ENCODE measurements at regions not wholly inside any gene's neighbourhood (a gene's known extent, or its start where the extent isn't known, plus 50 kb on each side); places are given as distances from the start of the nearest gene placed in this dataset.

DNA sequence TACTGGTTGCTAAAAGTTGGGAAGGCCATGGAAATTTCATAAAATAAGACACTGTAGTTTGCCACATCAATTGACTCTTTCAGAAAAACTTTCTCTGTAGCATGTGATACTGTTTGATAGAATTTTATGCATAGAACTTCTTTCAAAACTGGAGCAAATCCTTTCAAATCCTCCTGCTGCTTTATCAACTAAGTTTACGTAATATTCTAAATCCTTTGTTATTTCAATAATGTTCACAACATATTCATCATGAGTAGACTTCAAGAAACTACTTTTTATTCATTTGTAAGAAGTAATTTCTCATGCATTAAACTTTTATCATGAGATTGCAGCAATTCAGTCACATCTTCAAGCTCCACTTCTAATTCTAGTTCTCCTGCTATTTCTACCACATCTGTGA lies 199.3 kb downstream of the PCDH18 start:
- in situ Hi-C loops (cut with HindIII; ENCODE audit: low sequenced_read_pairs): no loop called here

DNA sequence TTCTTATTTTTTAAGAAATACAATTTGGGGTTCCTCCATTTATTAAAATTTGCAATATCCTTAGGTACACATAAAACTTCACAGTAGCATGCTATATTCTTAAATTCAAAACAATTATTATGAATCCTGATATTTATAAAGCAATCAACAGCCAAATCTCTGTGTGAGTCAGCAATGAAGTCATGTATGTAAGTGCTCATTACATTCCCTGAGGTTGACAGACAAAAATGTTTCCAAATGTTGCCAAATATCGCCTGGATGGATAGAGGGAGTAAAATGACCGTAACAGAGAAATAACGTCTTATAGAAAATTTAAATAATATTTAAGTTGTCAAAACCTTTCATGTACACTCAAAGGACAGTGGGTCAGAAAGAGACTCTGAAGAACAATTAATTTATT lies 220.0 kb downstream of the PCDH18 start:
- in situ Hi-C loops (cut with HindIII; ENCODE audit: low sequenced_read_pairs): no loop called here

DNA sequence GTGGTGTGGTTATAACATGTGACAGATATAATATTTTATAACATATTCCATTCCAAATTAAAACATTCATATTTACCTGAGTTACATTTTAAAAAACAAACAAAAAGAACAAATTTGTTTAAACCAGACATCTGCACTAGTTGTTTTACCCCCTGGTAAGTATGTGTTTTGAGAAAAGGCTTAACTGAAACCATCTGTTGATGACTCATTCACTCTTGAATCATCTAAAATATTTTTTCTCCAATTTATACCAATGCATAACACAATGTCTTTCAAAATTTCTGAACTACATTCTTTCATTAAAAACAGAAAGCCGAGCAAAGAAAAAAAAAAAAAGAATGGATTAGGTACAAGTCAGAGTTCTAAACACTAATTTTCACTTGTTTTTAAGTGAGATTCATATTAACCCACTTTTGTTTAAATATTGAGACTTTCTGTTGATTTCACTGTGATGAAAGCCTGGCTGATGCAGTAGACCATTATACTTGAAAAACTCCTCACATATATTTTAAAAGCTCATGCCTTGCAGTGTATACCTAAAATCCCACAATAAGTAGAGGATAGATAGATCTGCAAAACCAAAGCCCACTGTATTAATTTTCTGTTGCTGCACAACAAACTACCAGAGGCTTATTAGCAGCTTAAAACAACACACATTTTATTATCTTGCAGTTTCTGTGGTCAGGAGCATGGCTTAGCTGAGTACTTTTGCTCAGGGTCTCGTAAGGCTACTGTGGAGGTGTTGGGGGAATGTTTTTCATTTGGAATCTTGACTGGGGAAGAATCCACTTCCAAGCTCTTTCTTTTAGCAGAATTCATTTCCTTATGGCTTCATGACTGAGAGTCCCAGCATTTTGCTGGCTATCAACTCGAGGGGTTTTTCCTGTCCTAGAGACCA lies 221.5 kb downstream of the PCDH18 start:
- in situ Hi-C loops (cut with HindIII; ENCODE audit: low sequenced_read_pairs): no loop called here

DNA sequence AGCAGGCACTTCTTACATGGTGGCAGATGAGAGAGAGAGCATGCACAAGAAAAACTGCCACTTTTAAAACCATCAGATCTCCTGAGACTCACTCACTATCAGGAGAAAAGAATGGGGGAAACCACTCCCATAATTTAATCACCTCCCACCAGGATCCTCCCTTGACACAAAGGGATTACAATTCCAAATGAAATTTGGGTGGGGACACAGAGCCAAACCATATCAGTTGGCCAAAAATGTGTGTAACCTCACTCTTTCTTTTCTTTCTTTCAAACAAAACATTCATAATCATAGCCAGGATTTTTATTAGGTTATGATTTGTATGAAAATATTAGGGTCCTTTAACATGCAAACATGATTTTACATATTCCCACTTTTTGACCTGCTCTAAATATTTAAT lies 222.1 kb downstream of the PCDH18 start:
- in situ Hi-C loops (cut with HindIII; ENCODE audit: low sequenced_read_pairs): no loop called here

DNA sequence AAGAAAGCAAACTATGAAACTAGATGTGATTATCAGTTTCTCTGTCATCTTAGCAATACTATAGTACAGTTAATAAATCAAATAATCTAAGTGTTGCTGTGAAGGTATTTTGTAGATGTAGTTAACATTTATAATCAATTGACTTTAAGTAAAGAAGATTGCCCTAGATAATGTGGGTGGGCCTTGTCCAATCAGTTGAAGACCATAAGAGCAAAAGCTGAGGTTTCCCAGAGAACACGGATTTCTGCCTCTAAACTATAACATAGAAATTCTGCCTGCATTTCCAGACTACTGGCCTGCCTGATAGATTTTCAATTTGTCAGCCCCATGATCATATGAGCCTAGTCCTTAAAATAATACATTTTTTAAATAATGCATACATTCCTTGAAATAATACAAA lies 222.9 kb downstream of the PCDH18 start:
- in situ Hi-C loops (cut with HindIII; ENCODE audit: low sequenced_read_pairs): no loop called here

DNA sequence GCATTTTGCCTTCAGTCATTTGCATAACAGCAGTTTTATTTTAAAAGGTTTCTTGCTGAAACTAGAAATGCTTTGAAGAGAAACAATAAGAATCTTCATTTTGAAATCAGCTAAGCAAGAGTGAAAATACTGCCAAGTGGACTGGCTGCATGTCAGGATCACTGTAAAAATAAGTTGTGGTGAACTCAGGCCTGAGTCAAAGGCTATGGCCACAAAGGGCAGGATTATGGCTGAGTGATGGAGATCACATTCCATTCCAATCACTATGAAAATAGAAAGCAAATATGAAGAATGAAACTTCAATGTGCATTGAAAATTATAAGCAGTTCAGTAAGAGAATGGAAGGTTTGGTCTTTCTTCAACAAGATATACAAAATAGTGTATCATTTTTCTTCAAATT lies 224.5 kb downstream of the PCDH18 start:
- in situ Hi-C loops (cut with HindIII; ENCODE audit: low sequenced_read_pairs): no loop called here

DNA sequence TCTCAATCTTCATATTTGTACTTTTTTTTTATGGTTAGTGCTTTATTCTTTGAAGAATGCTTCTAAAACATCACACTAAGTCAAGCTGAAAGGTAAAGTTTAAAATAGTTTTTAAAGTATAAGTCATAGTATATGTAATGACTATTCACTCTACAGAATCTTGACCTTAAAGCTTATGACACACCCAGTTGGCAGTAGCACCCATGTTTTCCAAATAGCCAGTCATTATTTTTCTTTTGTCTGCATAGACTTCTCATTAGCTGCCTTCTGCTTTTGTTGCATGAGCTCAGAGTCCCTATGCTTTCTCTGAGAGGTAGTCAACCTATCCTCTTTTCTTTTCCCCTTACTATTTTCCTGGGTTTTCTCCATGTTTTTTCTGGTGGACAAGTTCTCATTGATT lies 231.5 kb downstream of the PCDH18 start:
- in situ Hi-C loops (cut with HindIII; ENCODE audit: low sequenced_read_pairs): no loop called here

DNA sequence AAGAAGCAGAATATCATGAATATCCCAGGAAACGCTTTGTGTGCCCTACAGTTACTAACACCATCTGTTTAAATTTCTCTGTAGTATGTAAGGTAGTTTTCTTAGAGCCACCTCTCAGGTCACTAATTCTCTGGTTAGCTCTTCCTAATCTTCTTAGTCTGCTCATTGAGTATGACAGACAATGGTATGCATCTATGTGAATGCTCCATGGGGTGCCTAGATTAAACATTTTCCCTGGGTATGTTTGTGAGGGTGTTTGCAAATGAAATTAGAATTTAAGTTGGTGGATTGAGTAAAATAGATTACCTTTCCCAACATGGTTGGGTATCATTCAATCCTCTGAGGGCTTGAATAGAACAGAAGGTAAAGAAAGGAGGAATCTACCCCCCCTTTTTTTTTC lies 233.0 kb downstream of the PCDH18 start:
- in situ Hi-C loops (cut with HindIII; ENCODE audit: low sequenced_read_pairs): no loop called here

DNA sequence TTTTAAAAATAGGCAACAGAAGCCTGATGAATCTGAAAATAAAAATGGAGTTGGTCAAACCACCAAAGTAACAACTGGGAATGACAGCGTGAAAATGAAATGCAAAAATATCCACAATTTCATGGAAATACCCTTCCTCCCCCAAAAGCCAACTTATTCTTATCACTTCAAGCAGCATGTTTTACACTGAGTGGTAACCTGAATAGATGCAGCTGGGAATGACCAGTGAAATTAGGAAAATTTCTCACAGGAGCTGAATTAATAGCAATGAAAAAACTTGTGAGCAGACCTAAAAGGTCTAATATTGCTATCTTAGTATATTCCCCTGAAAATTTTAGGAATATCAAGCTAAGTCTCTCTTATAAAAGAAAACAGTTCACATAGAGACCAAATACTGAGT lies 239.0 kb downstream of the PCDH18 start:
- in situ Hi-C loops (cut with HindIII; ENCODE audit: low sequenced_read_pairs): no loop called here

DNA sequence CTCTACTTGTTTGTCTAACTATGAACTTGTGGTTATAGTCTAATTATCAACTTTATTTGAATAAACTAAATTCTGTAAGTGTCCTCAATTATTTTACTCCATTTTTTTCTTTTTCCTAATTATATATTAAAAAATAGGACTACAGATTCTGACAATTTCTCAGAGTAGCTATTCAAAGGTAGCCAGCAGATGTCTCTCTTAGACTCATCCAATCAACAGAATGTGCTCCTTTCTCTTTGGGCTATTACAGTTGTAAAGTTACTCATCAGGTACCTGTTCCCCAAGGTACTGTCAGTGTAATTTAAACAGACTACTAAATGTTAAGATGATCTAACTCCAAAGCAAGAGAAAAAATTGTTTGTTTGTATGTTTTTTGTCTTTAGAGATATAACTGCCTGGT lies 248.6 kb downstream of the PCDH18 start:
- in situ Hi-C loops (cut with HindIII; ENCODE audit: low sequenced_read_pairs): no loop called here

DNA sequence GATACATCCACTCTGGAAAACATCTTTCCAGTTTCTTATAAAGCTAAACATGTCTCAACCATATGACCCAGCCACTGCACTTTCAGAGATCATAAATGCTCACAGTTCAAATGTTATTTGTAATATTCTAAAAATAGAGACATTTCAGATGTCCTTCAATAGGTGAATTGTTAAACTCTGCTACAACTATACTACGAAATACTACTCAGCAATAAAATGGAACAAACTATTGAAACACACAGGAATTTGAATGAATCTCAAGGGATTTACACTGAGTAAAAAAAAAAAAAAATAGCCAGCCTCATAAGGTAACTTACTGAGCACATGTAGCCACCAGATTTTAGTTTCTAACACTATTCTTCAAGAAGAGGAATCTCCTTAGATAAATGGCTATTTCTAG lies 253.9 kb downstream of the PCDH18 start:
- in situ Hi-C loops (cut with HindIII; ENCODE audit: low sequenced_read_pairs): no loop called here

DNA sequence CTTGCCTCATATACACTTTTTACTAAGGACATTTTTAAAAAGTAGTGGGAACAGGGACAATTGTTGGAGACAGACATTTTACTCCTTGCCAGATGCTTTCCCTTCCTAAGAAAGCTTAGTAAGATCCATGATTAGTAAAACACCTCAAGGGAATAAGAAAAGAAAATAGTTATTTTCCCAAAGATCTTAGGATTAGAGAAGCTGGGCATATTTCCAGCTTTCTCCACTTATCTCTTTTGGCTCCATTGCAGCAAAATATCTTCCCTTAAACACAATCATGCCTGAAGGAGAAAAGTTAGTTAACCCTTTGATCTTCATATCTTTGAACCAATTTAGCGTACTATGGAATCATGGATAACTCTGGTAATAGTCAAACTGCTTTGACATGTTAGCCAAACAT lies 257.9 kb downstream of the PCDH18 start:
- in situ Hi-C loops (cut with HindIII; ENCODE audit: low sequenced_read_pairs): no loop called here

DNA sequence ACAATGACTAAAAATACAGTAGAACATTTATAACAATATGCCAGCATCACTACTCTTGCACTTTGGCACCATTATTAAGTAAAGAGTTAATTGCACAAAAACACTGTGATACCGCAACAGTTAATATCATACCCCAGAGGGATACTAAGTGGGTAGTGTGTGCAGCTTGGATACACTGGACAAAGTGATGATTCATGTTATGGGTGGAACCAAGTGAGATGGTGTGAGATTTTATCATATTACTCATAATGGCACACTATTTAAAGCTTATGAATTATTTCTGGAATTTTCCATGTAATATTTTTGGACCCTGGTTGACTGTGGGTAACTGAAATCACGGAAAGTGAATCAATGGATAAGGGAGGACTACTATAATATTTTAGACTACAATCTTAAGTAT lies 265.3 kb downstream of the PCDH18 start:
- in situ Hi-C loops (cut with HindIII; ENCODE audit: low sequenced_read_pairs): no loop called here

DNA sequence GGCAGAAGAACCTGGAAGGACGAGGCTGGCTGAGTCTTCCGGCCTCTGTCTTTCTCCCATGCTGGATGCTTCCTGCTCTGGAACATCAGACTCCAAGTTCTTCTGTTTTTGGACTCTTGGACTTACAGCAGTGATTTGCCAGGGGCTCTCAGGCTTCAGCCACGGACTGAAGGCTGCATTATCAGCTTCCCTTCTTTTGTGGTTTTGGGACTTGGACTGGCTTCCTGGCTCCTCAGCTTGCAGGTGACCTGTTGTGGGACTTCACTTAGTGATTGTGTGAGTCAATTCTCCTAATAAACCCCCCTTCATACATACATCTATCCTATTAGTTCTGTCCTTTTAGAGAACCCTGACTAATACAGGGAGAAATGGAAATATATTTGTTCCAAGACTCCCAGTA lies 265.8 kb downstream of the PCDH18 start:
- in situ Hi-C loops (cut with HindIII; ENCODE audit: low sequenced_read_pairs): no loop called here

DNA sequence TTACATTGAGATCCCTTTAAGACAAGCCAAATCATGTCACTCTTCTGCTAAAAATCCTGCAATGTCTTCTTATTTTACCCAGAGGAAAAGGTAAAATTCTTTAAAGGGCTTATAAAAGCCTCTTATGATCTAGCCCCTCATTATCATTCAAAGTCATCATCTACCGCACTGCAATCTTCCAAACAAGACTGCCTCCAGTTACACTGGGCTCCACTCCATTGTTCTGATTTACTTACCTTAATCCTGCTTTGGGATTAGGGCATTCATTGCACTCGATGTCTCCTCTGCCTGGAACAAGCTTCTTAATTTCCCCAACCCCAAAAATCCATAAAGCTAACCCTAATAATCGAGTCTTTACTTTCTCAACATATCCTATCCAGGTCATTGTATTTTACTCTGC lies 269.1 kb downstream of the PCDH18 start:
- in situ Hi-C loops (cut with HindIII; ENCODE audit: low sequenced_read_pairs): no loop called here

DNA sequence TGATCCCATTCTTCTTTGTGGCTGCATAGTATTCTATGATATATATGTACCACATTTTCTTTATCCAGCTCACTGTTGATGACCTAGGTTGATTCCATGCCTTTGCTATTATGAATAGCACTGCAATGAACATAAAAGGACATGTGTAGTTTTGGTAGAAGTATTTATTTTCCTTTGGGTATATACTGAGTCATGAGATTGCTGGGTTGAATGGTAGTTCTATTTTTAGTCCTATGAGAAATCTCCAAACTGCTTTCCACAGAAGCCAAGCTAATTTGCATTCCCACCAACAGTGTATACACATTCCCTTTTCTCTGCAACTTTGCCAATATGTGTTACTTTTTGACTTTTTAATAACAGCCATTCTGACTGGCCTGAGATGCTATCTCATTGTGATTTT lies 278.3 kb downstream of the PCDH18 start:
- in situ Hi-C loops (cut with HindIII; ENCODE audit: low sequenced_read_pairs): no loop called here

DNA sequence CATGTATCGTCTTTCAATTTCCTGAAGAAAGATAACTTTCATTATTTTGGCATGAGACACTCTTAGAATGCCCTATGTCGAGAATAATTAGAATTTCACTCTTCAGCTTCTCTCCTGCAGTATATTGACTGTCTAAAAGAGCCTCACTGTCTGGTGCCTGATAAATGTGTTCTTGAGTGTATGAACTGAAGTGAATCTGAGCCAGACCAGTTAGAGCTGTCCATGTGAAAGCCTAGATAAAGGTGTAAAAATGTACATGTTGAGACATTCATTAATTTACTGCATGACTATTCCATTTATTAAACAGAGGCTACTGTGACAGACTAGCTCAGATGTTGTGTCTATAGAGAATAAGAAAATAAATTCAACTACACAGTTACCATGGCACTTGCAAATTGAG lies 283.2 kb downstream of the PCDH18 start:
- in situ Hi-C loops (cut with HindIII; ENCODE audit: low sequenced_read_pairs): no loop called here

DNA sequence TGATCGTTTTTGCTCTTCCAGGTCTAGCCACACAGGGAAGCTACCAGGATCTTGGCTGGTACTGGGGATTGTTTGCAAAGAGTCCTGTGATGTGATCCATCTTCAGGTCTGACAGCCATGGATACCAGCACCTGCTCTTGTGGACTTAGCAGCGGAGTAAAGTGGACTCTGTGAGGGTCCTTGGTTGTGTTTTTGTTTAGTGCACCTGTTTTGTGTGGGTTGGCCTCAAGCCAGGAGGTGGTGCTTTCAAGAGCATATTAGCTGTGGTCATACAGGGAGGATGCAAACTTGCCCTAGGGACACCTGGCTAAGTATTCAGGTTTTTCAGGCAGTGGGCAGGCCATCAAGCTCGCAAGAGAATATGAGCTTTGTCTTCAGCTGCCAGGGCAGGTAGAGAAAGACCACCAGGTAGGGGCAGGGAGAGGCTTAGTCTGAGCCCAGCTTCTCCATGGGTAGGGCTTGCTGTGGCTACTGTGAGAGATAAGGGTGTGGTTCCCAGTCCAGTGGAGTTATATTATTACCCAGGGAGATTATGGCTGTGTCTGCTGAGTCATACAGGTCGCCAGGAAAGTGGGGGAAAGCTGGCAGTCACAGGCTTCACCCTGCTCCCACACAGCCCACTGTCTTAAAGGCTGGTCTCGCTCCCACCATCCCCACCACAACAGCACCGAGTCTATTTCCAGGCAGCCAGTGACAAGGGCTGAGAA lies 293.7 kb downstream of the PCDH18 start:
- in situ Hi-C loops (cut with HindIII; ENCODE audit: low sequenced_read_pairs): no loop called here

DNA sequence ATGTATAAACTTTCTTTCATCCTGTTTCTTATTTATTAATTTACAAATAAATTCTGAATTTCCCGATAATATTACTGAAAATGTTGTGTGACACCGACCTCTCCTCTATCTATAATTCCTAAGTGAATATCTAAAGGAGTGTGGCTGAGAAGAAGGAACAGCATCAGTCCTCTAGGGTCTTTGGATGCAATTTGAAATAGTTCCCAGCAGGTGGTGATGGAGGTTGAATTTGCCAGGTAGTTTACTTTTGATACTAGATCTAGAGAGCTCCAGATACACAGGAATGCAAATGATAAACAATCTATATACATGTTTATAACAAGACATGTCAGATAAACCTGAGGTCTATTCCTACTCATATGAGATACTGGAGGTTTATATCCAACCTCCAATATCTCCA lies 305.4 kb downstream of the PCDH18 start:
- in situ Hi-C loops (cut with HindIII; ENCODE audit: low sequenced_read_pairs): no loop called here

DNA sequence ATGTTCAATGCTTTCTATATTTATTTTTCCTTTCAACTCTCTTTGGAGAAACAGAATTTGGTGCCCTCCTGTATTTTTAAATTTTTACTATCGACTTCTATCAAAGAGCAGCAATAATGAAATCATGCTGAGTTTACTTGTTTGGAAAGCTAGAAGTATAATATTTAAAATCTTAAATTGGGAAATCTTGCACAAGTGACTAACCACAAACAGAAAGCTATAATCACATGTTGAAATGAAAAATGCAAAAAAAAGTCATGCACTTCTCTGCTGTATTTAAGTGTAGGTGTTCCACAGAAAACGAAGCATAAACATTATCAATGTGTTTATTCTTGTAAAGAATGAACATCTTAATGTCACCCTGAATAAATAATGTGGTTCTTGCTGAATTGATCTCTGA lies 306.1 kb downstream of the PCDH18 start:
- in situ Hi-C loops (cut with HindIII; ENCODE audit: low sequenced_read_pairs): no loop called here

DNA sequence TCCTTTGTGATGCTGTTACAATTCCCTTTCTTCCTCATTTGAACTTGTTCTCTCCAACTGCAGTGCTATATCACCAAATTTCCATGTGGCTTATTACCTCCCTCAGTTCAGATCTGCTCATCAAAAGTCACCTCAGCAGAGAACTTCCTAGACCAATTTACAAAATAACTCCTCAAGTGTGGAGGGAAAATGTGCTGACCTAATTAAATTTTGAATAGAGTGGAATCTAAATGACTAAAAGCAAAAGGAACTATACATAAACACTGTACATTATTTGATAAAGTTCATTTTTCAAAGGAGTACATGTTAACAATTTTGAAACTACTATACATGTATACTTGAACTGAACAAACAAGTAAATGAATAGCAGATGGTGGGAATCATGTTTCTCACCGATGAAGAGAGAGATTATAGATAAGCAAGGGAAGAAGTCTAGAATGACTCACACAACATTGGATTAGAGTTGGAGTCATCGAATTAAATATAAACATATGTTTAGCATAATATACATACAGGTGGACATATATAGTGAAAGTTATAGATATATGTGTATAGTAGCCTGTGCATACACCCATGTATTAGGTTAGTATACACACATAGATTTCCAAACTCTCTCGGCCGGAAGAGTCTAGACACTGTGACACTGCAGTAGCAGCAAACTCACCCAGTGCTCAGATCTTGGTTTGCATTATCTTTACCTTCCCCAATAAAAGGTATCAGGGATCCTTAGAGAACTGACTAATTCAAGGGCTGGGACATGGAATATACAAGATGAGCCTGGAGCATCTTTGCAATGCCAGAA lies 318.7 kb downstream of the PCDH18 start:
- in situ Hi-C loops (cut with HindIII; ENCODE audit: low sequenced_read_pairs): no loop called here

DNA sequence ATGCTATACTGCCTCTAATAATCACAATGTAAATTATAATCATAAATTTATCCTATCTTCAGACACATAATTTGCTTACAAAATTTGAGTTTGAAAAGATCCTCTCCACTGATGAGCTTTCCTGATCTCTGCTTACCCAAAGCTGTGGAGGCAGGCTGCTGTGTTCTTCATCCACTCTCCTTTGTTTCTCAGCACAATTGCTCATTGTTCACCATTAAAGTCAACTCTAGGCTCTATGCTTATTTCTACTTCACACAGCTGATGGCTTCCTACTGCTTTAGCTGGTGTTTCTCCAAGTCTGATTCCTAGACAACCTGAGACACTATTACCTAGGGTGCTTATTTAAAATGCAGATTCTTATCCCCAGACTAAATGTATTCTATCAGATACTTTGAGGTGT lies 319.7 kb downstream of the PCDH18 start:
- in situ Hi-C loops (cut with HindIII; ENCODE audit: low sequenced_read_pairs): no loop called here
